ENCODE measurements at regions not wholly inside any gene's neighbourhood (a gene's known extent, or its start where the extent isn't known, plus 50 kb on each side); places are given as distances from the start of the nearest gene placed in this dataset.

DNA sequence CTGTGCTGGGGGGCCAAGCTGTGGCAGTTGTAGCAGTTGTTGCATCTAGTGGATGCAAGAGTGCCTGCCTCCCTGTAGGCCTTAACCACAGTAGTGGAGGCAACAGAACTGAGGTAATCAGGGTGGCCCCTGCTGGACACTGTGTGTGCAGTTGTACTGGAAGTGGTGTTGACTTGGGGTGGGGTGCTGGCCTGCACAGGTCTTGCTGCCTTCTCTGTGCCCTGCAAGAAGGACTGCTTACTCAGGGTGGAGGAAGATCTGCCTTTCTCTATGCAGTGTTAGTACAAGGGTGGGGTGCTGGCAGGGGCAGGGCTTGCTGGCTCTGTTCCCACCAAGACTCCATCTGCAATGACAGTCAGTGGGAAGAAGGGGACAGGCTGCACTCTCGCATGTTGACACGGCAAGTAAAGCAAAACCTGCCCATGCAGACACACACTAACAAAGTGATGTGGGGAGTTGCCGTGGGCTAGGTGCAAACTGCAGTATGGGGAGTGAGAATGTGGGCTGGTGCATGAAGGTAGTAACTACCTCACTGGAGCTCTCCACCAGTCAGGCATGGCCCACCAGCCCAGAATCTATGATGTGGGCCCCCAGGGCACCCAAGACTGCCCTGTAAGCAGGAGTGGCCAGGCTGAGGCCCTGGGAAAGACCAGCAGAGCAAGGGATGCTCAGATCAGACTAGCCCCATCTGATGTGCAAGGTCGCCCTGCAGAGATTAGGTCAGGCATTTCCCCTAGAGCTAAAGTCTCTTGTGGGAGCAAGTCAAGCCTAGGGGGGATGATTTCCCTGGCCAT lies 594.9 kb downstream of the TECRL start:
- DNase-seq (ENCODE audit: low spot score): no peak

- DNase-seq (ENCODE audit: low spot score): no peak
Measured at GRCh38 chr4:63799166-63799565, 610.1 kb downstream of the TECRL start.

DNA sequence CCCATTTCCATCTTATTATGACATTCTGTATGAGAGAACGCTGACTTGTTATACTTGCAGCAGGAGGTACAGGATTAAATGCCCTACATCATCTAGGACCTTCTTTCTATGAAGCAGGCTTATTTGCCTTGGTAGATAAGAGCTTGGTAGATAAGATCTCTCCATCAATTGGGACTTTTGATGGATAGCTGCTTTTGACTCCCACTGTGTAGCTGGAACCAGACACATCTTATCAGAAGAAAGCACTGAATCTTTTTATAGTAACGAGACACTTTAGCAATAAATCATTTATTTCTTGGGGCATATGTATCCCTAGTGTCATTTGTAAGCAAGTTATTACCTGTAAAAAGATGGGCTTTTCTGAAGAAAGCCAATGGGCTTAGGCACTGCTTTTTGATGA lies 613.9 kb downstream of the TECRL start:
- DNase-seq (ENCODE audit: low spot score): no peak

DNA sequence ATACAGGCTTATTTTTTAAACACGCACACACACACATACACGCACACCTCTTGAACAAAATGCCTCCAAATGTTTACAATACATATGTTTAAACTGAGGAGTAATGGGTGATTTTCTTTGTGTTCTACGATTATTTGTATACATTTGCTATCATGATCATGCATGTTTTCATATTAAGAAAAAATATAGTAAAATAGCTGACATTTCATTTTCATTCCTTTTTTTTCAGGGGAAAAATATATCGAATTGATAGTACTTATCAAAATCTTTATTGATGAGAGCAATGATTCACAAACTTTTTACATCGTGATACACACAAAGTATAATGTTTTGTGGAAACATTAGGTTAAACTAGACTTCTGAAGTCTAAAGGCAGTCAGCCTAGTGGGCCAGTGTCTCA lies 618.9 kb downstream of the TECRL start:
- no peak for DNase-seq (ENCODE audit: low spot score)

GRCh38 chr4:63788271-63788670 lies 621.0 kb downstream of the TECRL start:
- DNase-seq (ENCODE audit: low spot score): no peak

GRCh38 chr4:63787326-63787725 lies 621.9 kb downstream of the TECRL start:
- DNase-seq (ENCODE audit: low spot score): no peak

DNA sequence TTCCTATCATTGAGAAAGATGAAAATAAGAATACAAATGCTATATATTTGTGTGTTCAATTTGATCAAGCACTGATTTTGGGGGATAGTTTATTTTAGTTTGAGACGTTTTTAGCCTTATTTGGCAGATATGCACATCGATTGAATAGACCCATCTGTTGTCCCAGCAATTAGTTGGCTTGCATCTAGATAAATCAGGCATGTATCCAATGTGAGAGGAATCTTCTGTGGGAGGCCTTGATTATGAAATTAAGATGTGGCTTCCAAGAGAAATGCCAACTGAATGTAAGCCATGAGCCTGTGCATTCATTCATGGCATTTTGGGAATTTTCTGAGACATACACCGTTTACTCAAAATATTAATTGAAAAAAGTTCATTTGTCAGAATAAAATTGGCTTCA lies 623.1 kb downstream of the TECRL start:
- no peak for DNase-seq (ENCODE audit: low spot score)

DNA sequence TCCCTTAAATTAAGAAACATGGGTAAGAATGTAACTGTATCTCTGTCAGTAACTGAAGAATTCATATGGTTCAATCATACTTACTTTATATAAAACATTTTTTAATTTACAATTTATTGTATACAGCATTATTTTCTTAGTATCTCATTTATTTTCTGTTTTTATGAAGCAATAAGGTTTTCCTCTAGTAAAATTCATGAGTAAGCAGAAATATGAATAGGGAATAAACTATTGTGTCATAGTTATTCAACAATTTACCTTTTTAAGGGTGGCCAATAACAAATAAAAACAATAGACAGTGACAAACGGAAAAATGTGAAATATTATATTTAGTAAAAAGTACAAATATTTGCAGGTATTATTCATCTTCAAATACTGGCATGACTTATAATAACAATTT lies 624.4 kb downstream of the TECRL start:
- no peak for DNase-seq (ENCODE audit: low spot score)

DNA sequence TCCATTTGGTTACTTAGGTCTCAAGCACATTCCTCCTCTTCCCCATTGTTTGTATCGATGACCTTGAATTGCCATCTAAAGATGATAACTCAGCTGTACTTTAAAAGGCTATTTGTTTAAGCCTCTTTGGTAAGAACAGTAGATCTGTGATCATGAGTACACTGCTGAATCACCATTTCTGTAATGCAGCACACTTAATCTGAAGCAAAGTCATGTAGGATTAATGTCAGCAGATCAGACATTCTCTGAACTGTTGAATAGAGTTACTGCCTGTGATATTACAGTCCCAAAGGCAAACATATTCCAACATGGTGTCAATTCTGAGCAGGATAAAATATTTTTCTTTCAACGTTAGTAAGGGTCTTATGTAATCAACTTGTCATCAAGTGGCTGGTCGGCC lies 631.6 kb downstream of the TECRL start:
- DNase-seq (ENCODE audit: low spot score): no peak

- no peak for DNase-seq (ENCODE audit: low spot score)
Measured at GRCh38 chr4:63764400-63764799, 644.9 kb downstream of the TECRL start.

- no peak for DNase-seq (ENCODE audit: low spot score)
Measured at GRCh38 chr4:63757929-63758328, 651.3 kb downstream of the TECRL start.

DNA sequence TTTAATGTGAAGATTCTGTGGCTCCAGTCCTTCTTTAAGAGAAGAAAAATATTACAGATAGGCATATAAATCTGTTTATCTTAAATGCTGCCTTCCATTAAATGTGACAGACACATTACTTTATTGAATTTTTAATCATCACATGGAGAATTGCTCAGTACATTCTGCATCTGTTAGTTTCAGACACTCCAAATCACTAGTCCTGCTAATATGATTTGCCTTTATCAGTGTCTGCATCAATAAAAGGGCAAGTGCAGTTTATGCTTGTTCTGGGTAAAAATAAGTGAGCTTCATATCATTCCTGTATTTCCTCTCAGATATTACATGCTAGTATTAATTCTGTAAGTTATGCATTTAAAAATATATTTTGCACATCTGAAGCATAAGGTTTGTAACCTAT lies 666.4 kb downstream of the TECRL start:
- DNase-seq (ENCODE audit: low spot score): no peak

GRCh38 chr4:63729519-63729918 lies 679.7 kb downstream of the TECRL start:
- DNase-seq (ENCODE audit: low spot score): no peak

DNA sequence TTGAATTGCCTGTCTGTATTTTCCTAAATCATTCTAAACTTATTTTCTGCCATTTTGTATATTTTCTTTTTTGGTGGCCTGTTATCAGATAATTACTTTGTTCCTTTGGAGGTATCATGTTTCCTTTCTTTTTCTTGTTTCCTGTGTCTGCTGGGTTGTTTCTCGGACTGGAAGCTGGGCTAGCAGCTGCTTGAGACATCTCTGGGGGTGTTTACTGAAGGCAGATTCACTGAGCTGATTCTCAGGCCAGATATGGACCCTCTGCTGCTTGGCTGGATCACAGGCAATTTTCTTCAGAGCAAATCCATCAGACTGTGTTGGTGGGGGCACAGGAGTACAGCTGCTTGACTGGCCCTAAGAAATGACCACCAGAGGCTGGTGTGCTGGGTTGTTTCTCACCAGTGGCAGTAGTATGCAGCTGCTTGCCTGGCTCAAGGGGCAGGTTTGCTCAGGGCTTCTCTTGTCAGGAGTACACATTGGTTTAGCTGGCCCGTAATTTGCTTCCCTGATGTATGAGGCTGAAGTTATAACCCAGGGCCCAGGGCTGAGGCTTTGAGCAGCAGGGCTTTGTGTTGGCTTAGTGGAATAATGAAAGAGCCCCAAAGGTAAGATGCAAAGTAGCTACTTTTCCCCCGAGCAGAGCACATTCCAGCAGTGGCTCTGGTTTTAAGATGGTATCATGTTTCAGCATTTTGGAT lies 680.6 kb downstream of the TECRL start:
- no peak for DNase-seq (ENCODE audit: low spot score)

DNA sequence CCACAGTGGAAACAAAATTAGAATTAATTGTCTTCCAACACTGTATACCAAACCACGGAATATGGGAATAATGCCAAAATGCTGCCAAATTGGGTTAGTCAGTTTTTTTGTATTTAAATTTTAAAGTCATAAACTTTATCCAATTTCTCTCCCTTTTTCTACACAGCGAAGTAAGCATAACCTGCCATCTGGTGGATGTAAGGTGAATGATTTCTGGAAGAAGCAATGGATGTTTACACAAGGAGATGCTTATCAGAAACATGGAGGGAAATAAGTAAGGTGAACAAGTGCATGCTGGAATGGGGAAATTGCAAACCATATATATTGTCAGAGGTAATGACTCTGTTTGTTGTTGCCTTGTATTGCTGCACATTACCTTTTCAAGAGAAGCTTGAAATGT lies 691.9 kb downstream of the TECRL start:
- no peak for DNase-seq (ENCODE audit: low spot score)

DNA sequence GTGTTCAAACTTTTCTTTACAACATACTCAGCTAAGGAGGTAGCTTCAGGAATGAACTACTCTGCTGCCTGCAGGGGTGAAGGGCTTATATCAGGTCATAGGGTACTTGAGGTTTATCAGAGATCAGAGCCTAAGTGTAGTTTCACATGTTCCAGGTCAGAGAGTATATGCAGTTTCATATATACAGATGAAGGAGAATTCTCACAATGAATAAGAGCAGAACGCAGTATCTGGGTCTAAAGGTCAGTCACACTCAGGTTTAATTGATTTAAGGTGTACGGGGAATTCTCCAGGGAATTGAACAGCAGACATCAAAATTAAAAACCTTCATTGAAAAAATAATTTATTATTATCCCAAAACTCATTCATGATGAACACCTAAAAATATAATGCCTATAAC lies 700.6 kb downstream of the TECRL start:
- DNase-seq (ENCODE audit: low spot score): no peak

GRCh38 chr4:63700569-63700968 lies 708.7 kb downstream of the TECRL start:
- no peak for DNase-seq (ENCODE audit: low spot score)

GRCh38 chr4:63693321-63693720 lies 715.9 kb downstream of the TECRL start:
- no peak for DNase-seq (ENCODE audit: low spot score)

DNA sequence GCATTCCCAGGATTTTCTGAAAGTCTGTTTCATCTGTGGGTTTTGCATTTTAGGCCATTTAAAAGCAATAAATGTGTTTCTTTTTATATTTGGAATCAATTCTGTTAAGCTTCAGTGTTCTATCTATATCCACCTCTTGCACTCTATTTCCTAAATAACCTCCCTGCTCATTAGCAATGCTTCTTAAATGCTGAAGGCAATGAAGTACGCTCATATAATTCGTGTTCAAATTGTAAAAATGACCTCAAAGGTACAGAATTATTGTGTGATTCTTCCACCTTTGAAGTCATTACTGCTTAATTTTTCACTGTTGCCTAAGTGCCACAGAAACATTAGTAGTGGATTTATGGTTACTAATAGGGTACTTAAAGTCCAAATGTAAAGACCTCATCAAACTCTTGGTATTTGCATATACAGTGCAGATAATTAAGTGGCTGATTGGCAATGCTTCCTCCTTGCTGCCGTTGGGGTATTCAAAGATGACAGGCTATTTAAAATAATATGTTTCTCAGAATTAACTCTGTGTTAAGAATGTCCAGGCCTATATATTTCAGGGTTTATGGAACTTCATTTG lies 730.8 kb downstream of the TECRL start:
- no peak for DNase-seq (ENCODE audit: low spot score)

- no peak for DNase-seq (ENCODE audit: low spot score)
Measured at GRCh38 chr4:63670735-63671134, 738.5 kb downstream of the TECRL start.

DNA sequence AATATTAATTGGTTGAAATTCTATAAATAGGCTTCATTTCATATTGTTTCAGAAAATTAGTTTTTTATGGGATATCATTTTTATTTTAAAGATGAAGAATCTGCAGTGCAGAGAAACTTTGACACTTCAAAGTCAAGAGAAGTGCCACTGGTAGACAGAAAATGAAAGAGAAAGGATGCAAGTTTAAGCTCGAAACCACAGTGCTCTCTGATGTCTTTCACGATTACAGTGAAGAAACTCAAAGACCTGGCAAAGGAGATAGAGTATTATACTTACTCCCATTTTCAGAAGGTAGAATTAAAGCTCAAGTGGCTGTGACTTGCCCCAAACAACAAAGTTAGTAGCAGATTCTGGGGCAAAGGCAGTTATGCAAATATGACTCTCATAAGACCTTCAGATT lies 745.4 kb downstream of the TECRL start:
- DNase-seq (ENCODE audit: low spot score): no peak

- DNase-seq (ENCODE audit: low spot score): no peak
Measured at GRCh38 chr4:63644396-63644795, 764.9 kb downstream of the TECRL start.

DNA sequence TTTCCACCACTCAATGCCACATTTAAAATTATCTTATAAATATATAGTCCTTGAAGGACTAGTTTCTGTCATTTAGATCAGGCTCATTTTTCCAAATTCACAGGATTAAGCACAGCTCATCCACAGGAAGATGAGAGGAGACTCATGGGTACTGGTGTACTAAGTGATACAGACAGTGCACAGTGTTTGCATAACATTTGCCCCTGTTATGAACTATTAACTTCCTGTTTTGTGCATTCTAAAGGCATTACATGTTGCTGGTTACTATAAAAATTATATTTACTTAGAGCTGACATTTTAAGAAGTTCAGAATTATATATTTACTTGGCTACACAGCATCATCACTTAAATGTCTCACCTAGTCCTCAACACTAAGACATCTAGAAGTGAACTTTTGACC lies 772.0 kb downstream of the TECRL start:
- no peak for DNase-seq (ENCODE audit: low spot score)

DNA sequence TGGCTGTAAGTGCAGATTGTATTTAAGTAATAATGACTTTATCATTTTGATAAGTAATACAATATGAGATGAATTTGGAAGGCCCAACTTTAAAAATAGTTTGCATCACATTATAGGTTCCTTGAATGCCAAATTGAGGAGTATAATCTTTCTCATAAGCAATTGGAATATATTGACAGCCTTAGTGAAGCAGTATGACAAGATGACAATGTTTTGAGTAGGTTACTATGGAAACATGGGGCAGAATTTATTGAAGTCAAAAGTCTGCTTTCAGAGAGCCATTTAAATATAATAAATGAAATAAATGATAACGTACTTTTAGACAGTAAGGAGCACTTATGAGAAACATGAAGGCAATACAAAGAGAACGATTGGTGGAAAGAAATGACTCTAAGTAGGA lies 776.4 kb downstream of the TECRL start:
- DNase-seq (ENCODE audit: low spot score): no peak
